Endometrium (tissue), 2 donors: ENCODE measurements at regions not wholly inside any gene's neighbourhood (a gene's known extent, or its start where the extent isn't known, plus 50 kb on each side); places are given as distances from the start of the nearest gene placed in this dataset.

Source experiments
- FAIRE-seq: peaks from 2 replicates; lab custom pipeline; 2012; peaks lifted over from hg19 to GRCh38; lab: Jason Lieb, UNC
- donor health status: control.
- donor health status: control.

DNA sequence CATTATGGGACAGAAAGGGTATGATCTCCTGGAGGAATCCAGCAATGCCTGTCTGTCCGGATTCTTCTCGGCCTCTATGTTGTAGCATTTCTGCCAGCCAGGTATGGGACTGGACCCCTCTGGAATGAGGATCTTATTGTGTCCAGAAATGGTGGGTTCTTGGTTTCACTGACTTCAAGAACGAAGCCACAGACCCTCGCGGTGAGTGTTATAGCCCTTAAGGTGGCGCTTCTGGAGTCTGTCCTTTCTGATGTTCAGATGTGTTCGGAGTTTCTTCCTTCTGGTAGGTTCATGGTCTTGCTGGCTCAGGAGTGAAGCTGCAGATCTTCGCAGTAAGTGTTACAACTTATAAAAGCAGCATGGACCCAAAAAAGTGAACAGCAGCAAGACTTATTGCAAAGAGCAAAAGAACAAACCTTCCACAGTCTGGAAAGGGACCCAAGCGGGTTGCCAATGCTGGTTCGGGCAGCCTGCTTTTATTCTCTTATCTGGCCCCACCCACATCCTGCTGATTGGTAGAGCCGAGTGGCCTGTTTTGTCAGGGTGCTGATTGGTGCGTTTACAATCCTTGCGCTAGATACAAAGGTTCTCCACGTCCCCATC, 62.3 kb upstream of the IER3 start:
- FAIRE-seq, result no peak

DNA sequence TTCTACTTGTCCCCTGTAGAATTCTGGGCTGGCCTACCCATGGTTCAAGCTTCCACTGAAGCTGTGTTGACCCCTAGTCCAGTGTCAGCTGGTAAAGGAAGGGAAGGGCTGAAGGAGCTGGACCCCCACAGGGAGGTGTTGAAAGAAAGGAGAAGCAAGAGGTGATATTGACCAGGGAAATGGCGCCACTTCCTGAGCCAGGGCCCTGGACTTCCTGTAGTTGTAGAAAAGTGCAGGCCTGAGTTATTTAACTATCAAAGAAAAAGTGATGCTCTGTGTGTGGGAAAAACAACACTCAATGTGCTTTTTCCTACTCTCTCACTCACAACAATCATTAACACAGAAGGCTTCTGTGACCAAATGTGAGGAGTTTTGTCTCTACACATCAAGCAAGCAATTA, 60.0 kb upstream of the IER3 start:
- FAIRE-seq, result no peak

DNA sequence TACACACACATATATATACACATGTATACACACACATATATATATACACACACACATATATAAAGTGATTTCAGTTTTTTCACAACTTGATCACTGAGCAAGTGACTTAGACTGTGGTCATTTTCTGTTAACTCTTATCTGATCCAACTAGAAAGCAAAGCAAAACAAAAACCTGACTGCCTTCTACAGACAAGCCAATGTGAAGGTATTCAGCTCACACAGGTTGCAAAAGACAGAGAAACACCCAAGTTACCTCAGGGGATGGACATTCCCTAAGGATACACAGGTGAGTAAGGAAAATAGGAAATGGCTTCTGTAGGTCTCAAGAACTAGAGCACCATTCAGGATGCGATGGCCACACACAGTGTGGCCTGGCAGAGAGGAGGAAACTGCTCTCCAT, 58.4 kb upstream of the IER3 start:
- FAIRE-seq, result no peak

DNA sequence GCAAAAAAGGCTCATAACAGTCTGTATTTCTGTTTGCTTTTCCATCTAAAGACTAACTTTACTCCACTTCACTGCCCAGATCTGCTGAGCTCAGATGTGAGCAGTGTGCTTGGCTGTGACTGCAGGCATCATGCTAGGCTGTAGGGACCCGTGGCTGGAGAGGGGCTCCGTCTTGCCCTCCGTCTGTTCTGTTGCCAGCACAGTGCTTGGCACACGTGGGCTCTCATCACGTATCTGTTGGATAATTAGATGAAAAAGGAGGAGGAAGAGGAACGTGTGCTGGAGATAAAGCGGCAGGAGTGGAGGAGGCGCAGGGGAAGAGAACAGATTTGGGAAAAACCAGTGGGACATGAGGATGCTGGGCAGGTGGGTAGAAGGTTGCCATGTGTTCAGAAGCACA, 57.6 kb upstream of the IER3 start:
- FAIRE-seq, result no peak

DNA sequence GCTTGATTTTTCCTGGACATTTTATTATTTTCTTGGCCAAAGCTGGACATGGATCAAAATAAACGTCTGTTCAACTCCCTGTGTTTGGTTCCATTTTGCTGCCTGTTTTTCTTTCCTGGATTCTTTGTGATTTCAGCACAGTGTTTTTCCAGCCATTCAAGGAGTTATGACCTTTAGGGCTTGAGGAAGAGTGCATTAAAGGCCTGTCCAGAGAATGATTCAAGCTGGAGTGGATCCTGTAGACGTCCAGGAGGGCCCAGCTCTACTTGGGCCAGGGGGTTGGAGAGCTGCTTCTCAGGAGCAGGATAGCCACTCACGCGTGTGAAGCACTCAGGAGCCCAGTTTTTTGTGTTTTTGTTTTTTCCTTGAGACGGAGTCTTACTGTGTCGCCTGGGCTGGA, 56.5 kb upstream of the IER3 start:
- no peak for FAIRE-seq

DNA sequence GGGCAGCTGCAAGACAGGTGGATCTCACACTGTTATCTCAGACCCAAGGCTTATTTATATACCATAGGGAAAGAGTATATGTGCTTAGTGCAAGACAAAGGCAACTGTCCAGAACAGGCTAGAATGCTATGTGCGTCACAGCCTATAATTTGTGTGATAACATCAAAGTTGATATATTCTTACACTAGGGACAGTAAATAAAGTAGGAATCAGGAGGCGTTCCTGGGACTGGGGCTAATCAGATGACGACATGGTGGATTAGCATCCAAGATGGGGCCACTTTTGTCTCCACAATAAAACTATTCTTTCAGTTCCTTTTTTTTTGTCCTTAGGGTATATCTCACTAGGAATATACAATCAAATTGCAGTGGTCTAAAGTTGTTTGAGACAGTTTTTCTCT, 54.9 kb upstream of the IER3 start:
- no peak for FAIRE-seq

DNA sequence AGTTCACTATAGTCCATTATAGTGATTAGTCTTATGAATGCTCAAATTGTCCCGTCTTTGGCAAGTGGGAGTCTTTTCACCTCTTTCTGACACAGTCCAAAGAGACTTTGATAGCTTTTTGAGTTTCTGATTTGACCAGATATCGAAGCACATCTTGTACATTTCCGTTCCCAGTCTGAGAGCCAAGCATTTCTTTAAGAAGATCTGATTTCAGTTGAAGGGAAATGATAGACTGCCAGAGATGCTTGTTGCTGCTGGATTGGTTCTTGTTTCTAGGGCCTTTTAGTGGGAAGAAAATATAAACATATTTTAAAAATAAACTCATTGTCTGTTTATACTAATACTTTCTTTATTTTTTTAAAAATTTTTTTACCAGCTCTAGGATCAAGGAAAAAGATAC, 54.1 kb upstream of the IER3 start:
- FAIRE-seq, result no peak

DNA sequence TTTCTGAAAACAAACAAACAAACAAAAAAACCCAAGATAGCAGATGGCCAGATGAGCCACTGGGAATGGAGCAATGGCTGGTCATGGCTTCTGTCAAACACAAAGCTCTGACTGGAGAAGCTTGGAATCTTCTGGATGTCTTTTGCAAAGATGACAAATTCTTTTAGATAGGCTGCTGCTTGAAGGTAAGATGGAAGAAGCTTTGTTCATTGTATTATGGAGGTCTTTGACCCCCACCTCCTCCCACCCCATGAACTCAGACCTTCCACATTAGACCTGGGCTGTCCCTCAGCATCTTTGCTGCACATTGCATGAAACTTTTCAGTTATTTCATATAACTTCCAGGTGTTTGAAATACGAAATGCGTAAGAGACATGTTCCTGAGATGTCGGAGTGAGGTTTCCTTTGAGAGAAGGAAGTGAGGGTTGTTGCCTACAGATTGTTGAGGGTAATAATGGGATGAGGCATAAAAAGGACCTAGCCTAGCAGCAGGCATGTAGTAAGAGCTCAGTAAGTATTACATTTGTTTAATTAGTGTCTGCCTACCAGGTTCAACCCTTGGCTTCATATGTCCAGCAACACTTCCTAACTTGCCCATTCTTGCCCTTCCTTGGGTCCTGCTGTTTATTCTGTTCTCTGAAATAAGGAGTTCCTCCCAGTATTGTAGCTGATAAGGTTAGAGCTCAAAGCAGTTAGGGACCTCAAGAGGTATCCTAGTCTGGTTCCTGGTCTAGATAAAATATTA, 51.4 kb upstream of the IER3 start:
- FAIRE-seq, result no peak
